NCI-H2081 treated with DMSO at 0.1 percent for 48 hours (cell line): ENCODE measurements at regions not wholly inside any gene's neighbourhood (a gene's known extent, or its start where the extent isn't known, plus 50 kb on each side); places are given as distances from the start of the nearest gene placed in this dataset.
"Not testable (repeated sequence)": the region's sequence is repeated elsewhere in the genome, so short reads cannot be mapped to it uniquely, and the experiment has no call there.

Source experiments
- DNase-seq: peaks from one replicate; lab custom pipeline; 2025; lab: John Stamatoyannopoulos, UW

- no peak for DNase-seq
These were observed 199.3 kb upstream of the WDFY3 start for GRCh38 chr4:85165808-85166207.

DNA sequence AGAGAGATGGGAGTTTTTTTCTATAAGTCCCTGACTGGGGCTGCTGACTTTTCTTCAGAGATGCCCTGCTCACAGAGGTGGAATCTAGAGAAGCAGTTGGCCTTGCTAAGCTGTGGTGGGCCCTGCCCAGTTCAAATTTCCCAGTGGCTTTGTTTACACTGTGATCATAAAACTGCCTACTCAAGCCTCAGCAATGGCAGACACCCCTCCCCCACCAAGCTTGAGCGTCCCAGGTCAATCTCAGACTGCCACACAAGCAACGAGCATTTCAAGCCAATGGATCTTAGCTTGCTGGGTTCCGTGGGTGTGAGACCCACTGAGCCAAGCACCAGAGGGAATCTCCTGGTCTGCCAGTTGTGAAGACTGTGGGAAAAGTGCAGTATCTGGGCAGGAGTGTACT, 199.8 kb upstream of the WDFY3 start:
- no peak for DNase-seq

- no peak for DNase-seq
These were observed 201.8 kb upstream of the WDFY3 start for GRCh38 chr4:85168234-85168834.

DNA sequence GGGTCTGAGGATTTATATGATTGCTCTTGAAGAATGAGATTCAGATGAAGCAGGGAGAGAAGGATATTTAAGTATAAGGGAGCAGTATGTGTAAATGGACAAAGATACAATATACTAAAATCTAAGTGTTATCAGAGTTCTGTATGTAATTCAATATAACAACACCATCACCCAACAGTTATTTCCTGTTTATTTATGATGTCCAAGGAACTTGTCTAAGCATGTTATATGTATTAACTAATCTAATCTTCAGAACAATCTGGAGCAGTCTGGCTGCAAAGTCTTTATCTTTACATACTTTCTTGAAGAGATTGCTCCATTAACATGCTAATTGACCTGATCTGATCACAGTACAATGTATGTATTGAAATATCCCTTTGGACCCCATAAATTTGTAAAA, 203.8 kb upstream of the WDFY3 start:
- DNase-seq: no peak

DNA sequence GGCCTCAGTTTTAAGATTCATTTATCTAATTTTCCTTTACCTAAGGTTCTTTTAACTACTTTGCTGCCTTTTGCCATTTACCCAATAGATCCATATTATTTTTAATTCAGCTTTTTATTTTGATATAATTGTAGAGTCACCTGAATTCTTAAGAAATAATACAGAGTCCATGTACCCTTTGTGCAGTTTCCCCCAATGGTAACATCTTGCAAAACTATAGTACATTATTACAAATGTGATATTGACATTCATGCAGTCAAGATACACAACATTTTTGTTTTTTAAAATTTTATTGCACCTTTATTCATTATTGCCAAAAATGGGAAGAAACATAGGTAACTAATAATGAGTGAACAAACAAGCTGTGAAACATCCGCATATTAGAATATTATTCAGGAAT, 208.7 kb upstream of the WDFY3 start:
- DNase-seq: no peak

GRCh38 chr4:85177092-85177491, 210.6 kb upstream of the WDFY3 start:
- no peak for DNase-seq

GRCh38 chr4:85177679-85178078, 211.2 kb upstream of the WDFY3 start:
- DNase-seq: no peak

- DNase-seq: no peak
These were observed 214.0 kb upstream of the WDFY3 start for GRCh38 chr4:85180533-85180932.

DNA sequence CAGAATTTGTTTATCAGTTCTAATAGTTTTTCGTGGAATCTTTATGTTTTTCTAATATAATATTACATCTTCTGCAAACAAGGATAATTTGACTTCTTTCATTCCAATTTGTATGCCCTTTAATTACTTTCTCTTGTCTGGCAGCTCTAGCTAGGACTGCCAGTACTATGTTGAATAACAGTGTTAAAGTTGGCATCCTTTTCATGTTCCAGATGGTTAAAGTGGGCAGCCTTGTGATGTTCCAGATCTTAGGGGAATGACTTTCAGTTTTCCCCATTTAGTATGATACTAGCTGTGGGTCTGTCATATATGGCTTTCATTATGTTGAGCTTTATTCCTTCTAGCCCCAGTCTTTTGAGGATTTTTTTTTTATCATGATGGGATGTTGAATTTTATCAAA, 220.6 kb upstream of the WDFY3 start:
- DNase-seq: no peak

- DNase-seq: not testable (repeated sequence)
These were observed 229.5 kb upstream of the WDFY3 start for GRCh38 chr4:85196015-85196414.

DNA sequence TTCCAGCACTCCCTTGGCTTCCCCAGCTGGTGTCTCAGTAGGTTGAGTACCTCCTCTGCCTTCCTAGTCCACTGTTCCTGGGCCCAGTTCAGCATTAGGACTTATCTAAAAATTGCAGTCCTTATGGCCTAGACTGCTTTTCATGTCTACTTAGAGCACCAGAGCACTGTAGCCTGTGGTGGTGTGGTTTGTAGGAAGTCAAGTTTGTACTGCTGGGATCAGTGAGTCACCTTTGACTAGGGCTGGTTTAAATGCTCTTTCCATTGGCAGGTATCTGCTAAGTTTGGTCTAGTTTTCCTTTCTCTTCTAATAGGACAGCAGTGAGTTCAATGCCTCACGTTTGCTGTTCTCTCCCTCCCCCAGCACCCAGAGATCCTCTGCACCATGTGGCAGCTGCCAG, 233.6 kb upstream of the WDFY3 start:
- no peak for DNase-seq

- DNase-seq: no peak
These were observed 242.7 kb upstream of the WDFY3 start for GRCh38 chr4:85209161-85209560.

- DNase-seq: peak; percentile 8
These were observed 243.9 kb upstream of the WDFY3 start for GRCh38 chr4:85210353-85210752.

GRCh38 chr4:85216571-85216970, 250.1 kb upstream of the WDFY3 start:
- not testable (repeated sequence) for DNase-seq

GRCh38 chr4:85218756-85219155, 252.3 kb upstream of the WDFY3 start:
- no peak for DNase-seq

GRCh38 chr4:85221606-85222005, 253.3 kb upstream of the ARHGAP24 start:
- no peak for DNase-seq

GRCh38 chr4:85222561-85222960, 252.4 kb upstream of the ARHGAP24 start:
- no peak for DNase-seq

DNA sequence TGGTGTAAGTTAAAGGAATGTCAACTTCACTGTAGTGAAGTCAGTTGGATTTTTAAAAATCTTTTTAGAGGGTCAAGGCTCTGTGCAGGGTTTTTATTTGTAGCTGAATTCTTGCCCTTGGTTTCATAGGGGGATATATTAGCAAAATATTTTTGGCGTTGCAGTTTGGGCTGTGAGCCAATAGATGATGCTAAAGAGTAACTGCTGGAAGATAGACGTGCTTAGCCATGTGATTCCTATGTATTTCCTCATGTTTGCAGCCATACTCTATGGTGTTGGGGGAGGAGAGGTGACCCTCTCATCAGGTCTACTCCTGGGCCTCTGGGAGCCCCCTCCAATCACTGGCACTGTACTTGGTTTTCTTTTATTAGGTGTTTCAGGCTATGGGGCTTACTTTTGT, 246.7 kb upstream of the ARHGAP24 start:
- DNase-seq: no peak

GRCh38 chr4:85233516-85233915, 241.4 kb upstream of the ARHGAP24 start:
- no peak for DNase-seq

- no peak for DNase-seq
These were observed 231.1 kb upstream of the ARHGAP24 start for GRCh38 chr4:85243857-85244256.

GRCh38 chr4:85244638-85245037, 230.3 kb upstream of the ARHGAP24 start:
- no peak for DNase-seq

DNA sequence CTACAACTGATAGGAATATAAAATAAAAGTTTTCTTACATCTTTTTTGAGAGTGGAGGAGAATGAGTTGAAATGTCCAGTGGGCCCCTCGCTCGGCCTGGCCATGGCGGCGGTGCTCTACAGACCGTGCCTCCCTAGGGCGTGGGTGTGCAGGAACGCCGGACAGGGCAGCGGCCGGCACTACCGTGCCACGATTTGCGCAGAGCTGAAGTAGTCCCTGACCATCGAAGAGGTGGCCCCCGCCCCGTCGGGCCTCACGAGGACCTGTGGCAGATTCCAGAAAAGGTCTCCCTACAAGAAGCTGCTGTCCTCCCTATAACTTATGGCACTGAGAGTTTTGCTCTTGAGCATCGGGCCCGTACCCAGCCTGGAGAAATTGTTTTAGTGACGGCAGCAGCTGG, 228.9 kb upstream of the ARHGAP24 start:
- DNase-seq: no peak

DNA sequence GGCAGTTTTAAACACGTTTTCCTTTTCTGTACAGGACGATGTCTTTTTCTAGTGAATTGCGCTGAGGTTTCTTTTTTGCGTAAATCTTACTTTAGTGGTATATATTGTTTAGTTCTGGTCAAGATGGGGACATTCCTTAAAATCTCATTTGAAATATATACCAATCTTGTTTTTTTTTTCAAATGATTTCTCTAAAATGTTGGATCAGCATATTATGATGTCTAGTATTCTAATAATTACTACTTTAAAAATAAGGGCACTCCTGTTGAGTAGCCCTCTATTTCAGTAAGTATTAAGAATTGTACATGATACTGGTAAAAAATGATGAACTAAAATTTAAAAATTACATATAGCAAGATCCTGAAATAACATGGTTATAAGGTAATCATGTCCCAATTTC, 224.1 kb upstream of the ARHGAP24 start:
- no peak for DNase-seq

GRCh38 chr4:85257817-85258370, 217.1 kb upstream of the ARHGAP24 start:
- no peak for DNase-seq
